GM21526 (cell line): ENCODE measurements at regions not wholly inside any gene's neighbourhood (a gene's known extent, or its start where the extent isn't known, plus 50 kb on each side); places are given as distances from the start of the nearest gene placed in this dataset.

Experiments
- ATAC-seq: cut with Tn5 transposase; IDR thresholded peaks from one replicate; pipeline ENCODE4 v1.9.1; 2021; ENCODE audit warnings: moderate library complexity; ENCODE audit not compliant: unreplicated experiment, low FRiP score

- no peak for ATAC-seq
These were observed 871.6 kb downstream of the SLITRK6 start for GRCh38 chr13:84927442-84928169.

DNA sequence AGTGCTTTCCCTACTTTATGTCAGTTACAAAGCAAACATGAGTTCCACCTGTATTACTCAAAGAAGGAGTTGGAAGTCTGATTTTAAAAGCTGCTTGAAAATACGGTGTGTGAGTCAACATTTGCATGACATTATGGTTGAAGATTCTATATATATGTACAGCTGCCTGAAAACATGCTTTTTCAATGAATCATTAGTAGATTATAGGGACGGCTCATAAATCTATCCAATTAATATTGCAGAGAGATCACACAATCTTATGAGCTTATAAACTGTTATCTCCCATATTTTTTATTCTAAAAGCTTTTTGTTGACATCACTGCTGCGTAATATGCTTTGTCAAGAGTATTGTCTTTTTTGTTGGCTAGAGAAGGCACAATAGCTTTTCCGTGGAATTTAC, 873.8 kb downstream of the SLITRK6 start:
- no peak for ATAC-seq

GRCh38 chr13:84923831-84924230, 875.4 kb downstream of the SLITRK6 start:
- ATAC-seq, result no peak

DNA sequence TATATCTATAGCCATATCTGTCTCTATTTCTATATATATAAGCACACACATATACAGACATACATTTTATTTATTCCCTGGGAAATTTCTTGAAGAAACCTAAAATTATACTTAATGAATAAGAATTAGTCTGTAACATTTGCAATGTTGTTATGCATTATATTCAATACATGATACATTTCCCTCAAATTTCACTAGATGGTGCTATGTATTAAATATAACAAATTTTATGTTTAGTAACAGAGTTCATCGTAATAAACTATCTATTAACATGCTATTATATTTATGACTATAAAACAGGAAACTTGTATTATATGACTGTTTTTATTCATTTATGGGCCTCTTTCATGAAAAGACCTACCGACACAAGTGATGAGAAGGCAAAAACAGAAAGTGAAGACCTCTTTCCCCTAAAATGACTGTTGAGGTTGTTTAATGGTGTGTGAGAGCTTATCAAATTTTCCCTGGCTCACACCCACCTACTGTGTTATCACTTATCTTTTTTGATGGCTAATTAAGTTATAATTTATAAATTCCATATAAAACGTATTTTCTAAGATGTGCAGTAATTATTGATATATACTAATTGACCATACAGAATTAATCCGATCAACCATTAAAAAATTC, 881.9 kb downstream of the SLITRK6 start:
- no peak for ATAC-seq

DNA sequence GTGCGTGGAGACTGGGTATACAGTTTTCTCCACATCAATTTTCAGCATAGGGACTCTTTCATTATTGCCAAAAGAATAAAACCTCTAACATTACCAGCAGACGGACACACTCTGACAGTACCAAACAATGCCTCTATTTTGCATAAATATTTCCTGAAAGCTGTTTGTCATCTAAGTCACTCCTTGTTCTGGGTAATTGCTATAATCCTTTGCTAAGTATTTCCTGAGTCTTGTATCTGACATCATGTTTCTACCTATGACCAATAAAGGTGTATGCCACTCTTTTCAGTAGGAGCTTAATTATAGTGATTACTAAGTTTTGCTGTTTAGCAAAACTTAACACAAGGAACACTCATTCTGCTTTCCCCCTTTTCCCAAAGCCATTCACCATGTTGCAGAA, 886.5 kb downstream of the SLITRK6 start:
- no peak for ATAC-seq

- no peak for ATAC-seq
These were observed 888.8 kb downstream of the SLITRK6 start for GRCh38 chr13:84910423-84910822.

DNA sequence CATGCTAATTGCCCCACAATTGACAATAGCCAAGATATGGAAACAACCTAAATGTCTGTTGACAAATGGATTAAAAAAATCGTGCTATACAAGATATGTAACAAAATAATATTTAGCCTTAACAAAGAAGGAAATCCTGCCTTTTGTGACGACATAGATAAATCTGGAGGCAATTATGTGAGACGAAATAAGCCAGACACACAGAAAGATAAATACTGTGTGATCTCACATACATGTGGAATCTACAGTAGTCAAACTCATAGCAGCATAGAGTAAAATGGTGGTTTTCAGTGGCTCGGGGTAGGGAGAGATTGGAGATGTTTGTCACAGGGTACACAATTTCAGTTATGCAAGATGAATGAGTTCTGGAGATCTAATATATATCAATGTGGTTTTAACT, 895.8 kb downstream of the SLITRK6 start:
- ATAC-seq, result no peak

DNA sequence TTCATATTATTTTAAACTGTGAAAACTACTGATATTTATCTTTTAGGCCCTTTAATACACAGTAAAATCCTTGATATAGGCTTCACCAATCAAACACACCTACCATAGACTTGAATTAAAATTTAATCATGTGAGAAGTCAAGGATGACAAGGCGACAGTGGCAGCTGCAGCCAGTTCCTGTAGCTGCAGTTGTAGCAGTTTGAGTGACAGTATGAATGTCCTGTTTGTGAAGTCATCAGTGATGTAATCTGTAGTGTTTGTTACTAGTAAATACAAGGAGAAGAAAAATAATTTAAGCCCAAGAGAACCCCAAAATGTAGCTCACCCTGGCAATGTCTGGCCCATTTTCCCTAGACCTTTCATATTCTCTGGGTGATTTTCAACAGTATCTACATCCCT, 897.0 kb downstream of the SLITRK6 start:
- ATAC-seq, result no peak

GRCh38 chr13:84896128-84896527, 903.1 kb downstream of the SLITRK6 start:
- ATAC-seq, result no peak

DNA sequence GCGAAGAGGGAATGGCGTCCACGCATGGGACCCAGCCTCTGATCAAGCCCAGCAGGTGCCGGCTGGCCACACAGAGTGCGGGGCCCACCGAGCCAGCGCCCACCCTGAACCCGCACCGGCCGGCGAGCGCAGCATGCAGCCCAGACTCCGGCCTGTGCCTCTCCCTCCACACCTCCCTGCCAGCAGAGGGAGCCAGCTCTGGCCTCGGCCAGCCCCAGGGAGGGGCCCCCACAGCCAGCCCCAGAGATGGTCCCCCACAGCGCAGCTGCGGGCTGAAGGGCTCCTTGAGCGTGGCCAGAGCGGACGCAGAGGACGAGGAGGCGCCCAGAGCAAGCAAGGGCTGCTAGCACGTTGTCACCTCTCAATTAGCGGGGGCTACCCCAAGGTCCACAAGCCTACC, 904.5 kb downstream of the SLITRK6 start:
- ATAC-seq, result no peak

- ATAC-seq, result no peak
These were observed 913.4 kb downstream of the SLITRK6 start for GRCh38 chr13:84885868-84886267.

- ATAC-seq, result no peak
These were observed 925.3 kb downstream of the SLITRK6 start for GRCh38 chr13:84873951-84874350.

GRCh38 chr13:84870190-84870589, 929.0 kb downstream of the SLITRK6 start:
- ATAC-seq, result no peak

- ATAC-seq, result no peak
These were observed 932.0 kb downstream of the SLITRK6 start for GRCh38 chr13:84867246-84867645.

GRCh38 chr13:84865783-84866221, 933.4 kb downstream of the SLITRK6 start:
- ATAC-seq, result no peak

- no peak for ATAC-seq
These were observed 934.9 kb downstream of the SLITRK6 start for GRCh38 chr13:84864341-84864740.

DNA sequence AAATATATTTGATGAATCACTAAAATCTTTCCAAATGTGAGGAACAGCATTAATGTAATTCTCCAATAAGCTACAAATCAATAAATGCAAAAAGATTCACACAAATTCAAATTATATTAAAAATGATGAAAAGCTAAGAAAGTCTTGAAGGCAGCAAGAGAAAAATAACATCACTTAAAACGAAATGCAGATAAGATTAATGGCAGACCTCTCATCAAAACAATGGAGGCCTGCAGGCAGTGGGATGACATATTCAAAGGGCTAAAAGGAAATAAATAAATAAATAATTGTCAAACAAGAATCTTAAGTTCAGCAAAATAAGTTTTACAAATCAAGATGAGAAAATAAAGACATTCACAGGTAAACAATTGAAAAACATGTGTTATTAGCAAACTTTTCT, 952.1 kb downstream of the SLITRK6 start:
- ATAC-seq, result no peak

- no peak for ATAC-seq
These were observed 953.2 kb downstream of the SLITRK6 start for GRCh38 chr13:84845907-84846619.

GRCh38 chr13:84844473-84844872, 954.7 kb downstream of the SLITRK6 start:
- ATAC-seq, result no peak

- ATAC-seq, result no peak
These were observed 955.9 kb downstream of the SLITRK6 start for GRCh38 chr13:84843368-84843767.

GRCh38 chr13:84834201-84834600, 951.9 kb upstream of the SLITRK1 start:
- no peak for ATAC-seq
